Vagina (tissue), 2 donors: ENCODE measurements at regions not wholly inside any gene's neighbourhood (a gene's known extent, or its start where the extent isn't known, plus 50 kb on each side); places are given as distances from the start of the nearest gene placed in this dataset.

Source experiments
- CTCF ChIP-seq, 3 experiments: fragments of 450-650 bp in 2 of 3; fragments of 200-600 bp in 1 of 3; sonication (generic) in 1 of 3; IDR thresholded peaks; one replicate each; pipeline ENCODE4 v1.5.1; 2017 to 2019; ENCODE audit warnings: antibody characterized with exemption in 3 of 3, mild to moderate bottlenecking in 2 of 3, moderate library complexity in 2 of 3
- POLR2A ChIP-seq, 2 donors: fragments of 450-650 bp; IDR thresholded peaks; one replicate each; pipeline ENCODE4 v1.6.1; 2017; ENCODE audit warnings: antibody characterized with exemption in 2 of 2, mild to moderate bottlenecking in 2 of 2, moderate library complexity in 2 of 2

GRCh38 chr10:64519831-64520230 lies 998.6 kb downstream of the REEP3 start:
- no peak for TF ChIP-seq CTCF (IDR thresholded peaks at IDR 0.05)
- TF ChIP-seq POLR2A (IDR thresholded peaks at IDR 0.05) = no peak
